Natural killer cell (primary cell): ENCODE measurements at regions not wholly inside any gene's neighbourhood (a gene's known extent, or its start where the extent isn't known, plus 50 kb on each side); places are given as distances from the start of the nearest gene placed in this dataset.

Experiments
- ATAC-seq, 3 donors: fragments of 150-1000 bp in 2 of 3; fragments of 200-7000 bp in 1 of 3; cut with Tn5 transposase; 1 replicate in 1 of 3; 2 replicates in 2 of 3; pipeline ENCODE4 v1.10.0; 2021; ENCODE audit warnings: mild to moderate bottlenecking in 2 of 3, moderate library complexity in 2 of 3
- DNase-seq, 2 donors: peaks; one replicate each; pipeline versions ENCODE4 v3.0.0 to v3.0.0-alpha.2; 2013 to 2021; ENCODE audit warnings: mixed read lengths in 1 of 2
- H3K27ac ChIP-seq: one replicate; pipeline ENCODE4 v1.5.1; 2013; ENCODE audit warnings: mild to moderate bottlenecking, low read length
- H3K27me3 ChIP-seq: one replicate; pipeline ENCODE4 v1.6.1; 2013; ENCODE audit warnings: low read length; ENCODE audit not compliant: control insufficient read depth, insufficient read depth
- H3K36me3 ChIP-seq: one replicate; pipeline ENCODE4 v1.6.1; 2013; ENCODE audit warnings: low read length; ENCODE audit not compliant: control insufficient read depth, insufficient read depth
- H3K4me1 ChIP-seq: one replicate; pipeline ENCODE4 v1.6.1; 2013; ENCODE audit warnings: low read length; ENCODE audit not compliant: control insufficient read depth, insufficient read depth
- H3K4me3 ChIP-seq: one replicate; pipeline ENCODE4 v1.5.1; 2013; ENCODE audit warnings: low read length
- H3K9me3 ChIP-seq: one replicate; pipeline ENCODE4 v1.6.1; 2013; ENCODE audit warnings: low read length; ENCODE audit not compliant: control insufficient read depth, insufficient read depth
- H3K27ac Mint-ChIP-seq, 2 donors: one replicate each; pipeline ENCODE4 v1.8.0; 2022; ENCODE audit warnings: mild to moderate bottlenecking in 2 of 2, mixed read lengths in 2 of 2, moderate library complexity in 1 of 2
- H3K27me3 Mint-ChIP-seq, 2 donors: one replicate each; pipeline ENCODE4 v1.8.0; 2022; ENCODE audit warnings: low read depth in 2 of 2, mixed read lengths in 2 of 2
- H3K36me3 Mint-ChIP-seq: one replicate; pipeline ENCODE4 v1.8.0; 2022; ENCODE audit warnings: mixed read lengths
- H3K4me1 Mint-ChIP-seq, 2 donors: one replicate each; pipeline ENCODE4 v1.8.0; 2022; ENCODE audit warnings: mixed read lengths in 2 of 2
- H3K4me3 Mint-ChIP-seq: one replicate; pipeline ENCODE4 v1.8.0; 2022; ENCODE audit warnings: mild to moderate bottlenecking, moderate library complexity, mixed read lengths
- H3K9me3 Mint-ChIP-seq, 2 donors: one replicate each; pipeline ENCODE4 v1.8.0; 2022; ENCODE audit warnings: mixed read lengths in 2 of 2
- CTCF ChIP-seq: fragments of 200-600 bp; IDR thresholded peaks from one replicate; pipeline ENCODE4 v1.8.0; 2022; ENCODE audit warnings: antibody characterized with exemption
- WGBS: methylation state at CpG from one replicate; pipeline ENCODE4 v1.1.7; 2013; ENCODE audit warnings: missing lambda C conversion rate; ENCODE audit not compliant: insufficient coverage; 5-methylcytosine and 5-hydroxymethylcytosine counted together
- intact Hi-C: fragments of 100-400 bp; cut with micrococcal nuclease; formaldehyde crosslinking; loops from one replicate; pipeline ENCODE4 v1.14.2; 2022

GRCh38 chr6:21489826-21490225 is 103.7 kb upstream of the SOX4 start:
- ATAC-seq (no peak), DNase-seq (no peak)
- no peaks in the 10 kb centered on the region for H3K9me3 Mint-ChIP-seq
- TF ChIP-seq CTCF: no peak
- no peaks in the 10 kb centered on the region for H3K36me3 Mint-ChIP-seq
- H3K27me3 ChIP-seq: no peaks in the 10 kb centered on the region
- peaks cover 7 to 10% of the 10 kb centered on the region in 2 donors for H3K27me3 Mint-ChIP-seq
- H3K9me3 ChIP-seq: no peaks in the 10 kb centered on the region
- no peaks in the 10 kb centered on the region for H3K4me1 Mint-ChIP-seq
- H3K4me1 ChIP-seq: no peaks in the 10 kb centered on the region
- H3K27ac ChIP-seq: no peak overlapping the region
- H3K4me3 ChIP-seq: no peak overlapping the region
- no peak overlapping the region for H3K27ac Mint-ChIP-seq
- H3K36me3 ChIP-seq: no peaks in the 10 kb centered on the region
- H3K4me3 Mint-ChIP-seq: no peak overlapping the region
- intact Hi-C loops: no loop called here
- WGBS: 100% methylated on average over 1 of the region's 3 CpGs

GRCh38 chr6:21491955-21492354 is 101.6 kb upstream of the SOX4 start:
- no peak overlapping the region for H3K27ac ChIP-seq
- WGBS: no CpG with 5 or more reads among the region's 3 CpGs
- no peaks in the 10 kb centered on the region for H3K9me3 ChIP-seq
- H3K27ac Mint-ChIP-seq: no peak overlapping the region
- no peaks in the 10 kb centered on the region for H3K4me1 Mint-ChIP-seq
- DNase-seq: no peak
- intact Hi-C loops: no loop called here
- no peak overlapping the region for H3K4me3 Mint-ChIP-seq
- ATAC-seq: no peak
- no peak for TF ChIP-seq CTCF
- no peaks in the 10 kb centered on the region for H3K36me3 ChIP-seq
- no peaks in the 10 kb centered on the region for H3K9me3 Mint-ChIP-seq
- peaks cover 4 to 6% of the 10 kb centered on the region in 2 donors for H3K27me3 Mint-ChIP-seq
- no peaks in the 10 kb centered on the region for H3K36me3 Mint-ChIP-seq
- H3K4me1 ChIP-seq: no peaks in the 10 kb centered on the region
- no peak overlapping the region for H3K4me3 ChIP-seq
- H3K27me3 ChIP-seq: no peaks in the 10 kb centered on the region

- H3K4me1 Mint-ChIP-seq: no peaks in the 10 kb centered on the region
- DNase-seq: no peak
- intact Hi-C loops: no loop called here
- 91% methylated on average over 8 of the region's 8 CpGs for WGBS
- ATAC-seq: no peak
- Histone ChIP-seq H3K9me3 (no peaks in the 10 kb centered on the region), H3K27ac (no peak overlapping the region), H3K27me3 (no peaks in the 10 kb centered on the region), H3K4me1 (no peaks in the 10 kb centered on the region), H3K36me3 (no peaks in the 10 kb centered on the region), H3K4me3 (no peak overlapping the region)
- no peak overlapping the region for H3K4me3 Mint-ChIP-seq
- no peak overlapping the region for H3K27ac Mint-ChIP-seq
- H3K9me3 Mint-ChIP-seq: no peaks in the 10 kb centered on the region
- no peak for TF ChIP-seq CTCF
- H3K27me3 Mint-ChIP-seq: peaks cover 0 to 4% of the 10 kb centered on the region in 2 donors
- no peaks in the 10 kb centered on the region for H3K36me3 Mint-ChIP-seq
Measured at GRCh38 chr6:21494505-21494904, 99.0 kb upstream of the SOX4 start.

GRCh38 chr6:21496196-21496595 is 97.4 kb upstream of the SOX4 start:
- WGBS: 80% methylated on average over 3 of the region's 3 CpGs
- peaks cover 0 to 4% of the 10 kb centered on the region in 2 donors for H3K27me3 Mint-ChIP-seq

More at GRCh38 chr6:21496196-21496595, 97.4 kb upstream of the SOX4 start:
- no peaks in the 10 kb centered on the region for H3K9me3 Mint-ChIP-seq
- Histone ChIP-seq H3K27ac (no peak overlapping the region), H3K9me3 (no peaks in the 10 kb centered on the region), H3K4me1 (no peaks in the 10 kb centered on the region), H3K27me3 (no peaks in the 10 kb centered on the region), H3K4me3 (no peak overlapping the region), H3K36me3 (no peaks in the 10 kb centered on the region)
- DNase-seq (no peak), ATAC-seq (no peak)
- TF ChIP-seq CTCF: no peak
- intact Hi-C loops: no loop called here
- no peaks in the 10 kb centered on the region for H3K36me3 Mint-ChIP-seq
- H3K27ac Mint-ChIP-seq: no peak overlapping the region
- H3K4me3 Mint-ChIP-seq: no peak overlapping the region
- H3K4me1 Mint-ChIP-seq: no peaks in the 10 kb centered on the region
